Fibroblast of lung (primary cell): ENCODE measurements at regions not wholly inside any gene's neighbourhood (a gene's known extent, or its start where the extent isn't known, plus 50 kb on each side); places are given as distances from the start of the nearest gene placed in this dataset.

Source experiments
- DNase-seq, 2 donors: peaks; one replicate each; pipeline versions ENCODE4 v3.0.0 to v3.0.0-alpha.2; 2010; ENCODE audit warnings: low read depth in 2 of 2
- H2AFZ ChIP-seq: 2 replicates; pipeline ENCODE4 v1.5.1; 2012; ENCODE audit warnings: low read length, control low read depth, inconsistent platforms
- H3K27ac ChIP-seq: 2 replicates; pipeline ENCODE4 v1.5.1; 2011; ENCODE audit warnings: low read length, control low read depth; ENCODE audit not compliant: insufficient read depth
- H3K27me3 ChIP-seq: 2 replicates; pipeline ENCODE4 v1.5.1; 2011; ENCODE audit warnings: mild to moderate bottlenecking, low read length; ENCODE audit not compliant: control insufficient read depth, insufficient read depth
- H3K36me3 ChIP-seq: 2 replicates; pipeline ENCODE4 v1.5.1; 2011; ENCODE audit warnings: low read length; ENCODE audit not compliant: control insufficient read depth, insufficient read depth
- H3K4me1 ChIP-seq: 2 replicates; pipeline ENCODE4 v1.5.1; 2011; ENCODE audit warnings: low read length; ENCODE audit not compliant: control insufficient read depth, insufficient read depth; ENCODE audit errors: extremely low read depth
- H3K4me2 ChIP-seq: 2 replicates; pipeline ENCODE4 v1.5.1; 2011; ENCODE audit warnings: low read length, control low read depth; ENCODE audit not compliant: insufficient read depth; ENCODE audit errors: extremely low read depth
- H3K4me3 ChIP-seq, 4 experiments: fragments of 200-600 bp in 1 of 4; sonication (generic) in 1 of 4; replicated peaks in 1 of 4; 2 replicates each; pipeline ENCODE4 v1.5.1; 2011 to 2016; ENCODE audit warnings: low read length in 4 of 4, low read depth in 3 of 4, mild to moderate bottlenecking in 3 of 4, control low read depth in 2 of 4, inconsistent platforms in 1 of 4, mixed read lengths in 1 of 4; ENCODE audit not compliant: insufficient read depth in 1 of 4; ENCODE audit errors: control extremely low read depth in 1 of 4
- H3K79me2 ChIP-seq: 2 replicates; pipeline ENCODE4 v1.5.1; 2012; ENCODE audit warnings: mild to moderate bottlenecking, low read length, inconsistent platforms; ENCODE audit not compliant: control insufficient read depth, insufficient read depth
- H3K9ac ChIP-seq: 2 replicates; pipeline ENCODE4 v1.5.1; 2011; ENCODE audit warnings: mild to moderate bottlenecking, low read length, control low read depth; ENCODE audit not compliant: insufficient read depth
- H3K9me3 ChIP-seq: 2 replicates; pipeline ENCODE4 v1.5.1; 2012; ENCODE audit warnings: low read depth, low read length; ENCODE audit not compliant: control insufficient read depth, insufficient read depth
- H4K20me1 ChIP-seq: 2 replicates; pipeline ENCODE4 v1.5.1; 2011; ENCODE audit warnings: low read length; ENCODE audit not compliant: control insufficient read depth, insufficient read depth; ENCODE audit errors: extremely low read depth
- CTCF ChIP-seq, 2 donors: IDR thresholded peaks in 1 of 2; conservative IDR thresholded peaks in 1 of 2; 1 replicate in 1 of 2; 2 replicates in 1 of 2; pipeline ENCODE4 v1.5.1; 2011 to 2012; ENCODE audit warnings: low read length in 2 of 2, control low read depth in 1 of 2, inconsistent platforms in 1 of 2, low read depth in 1 of 2, mild to moderate bottlenecking in 1 of 2
- EZH2 ChIP-seq: IDR thresholded peaks from 2 replicates; pipeline ENCODE4 v1.5.1; 2012; ENCODE audit warnings: low read length, control low read depth, mild to moderate bottlenecking; ENCODE audit errors: missing control alignments

- H3K4me1 ChIP-seq, result no peaks in the 10 kb centered on the region
- H4K20me1 ChIP-seq, result no peaks in the 10 kb centered on the region
- no peak for DNase-seq
- no peak overlapping the region for H3K4me2 ChIP-seq
- H3K27ac ChIP-seq, result no peak overlapping the region
- H3K36me3 ChIP-seq, result no peaks in the 10 kb centered on the region
- H3K9me3 ChIP-seq, result no peaks in the 10 kb centered on the region
- no peak overlapping the region for H2AFZ ChIP-seq
- TF ChIP-seq EZH2, result no peak
- no peak for TF ChIP-seq CTCF (conservative IDR thresholded peaks at IDR 0.05 in 1 of 2, IDR thresholded peaks at IDR 0.05 in 1 of 2; ENCODE audit: low read depth in 1 of 2, low read length in 2 of 2)
- H3K27me3 ChIP-seq, result no peaks in the 10 kb centered on the region
- H3K79me2 ChIP-seq, result no peaks in the 10 kb centered on the region
- no peak overlapping the region for H3K4me3 ChIP-seq
- H3K9ac ChIP-seq, result no peak overlapping the region
Observed at GRCh38 chr13:91145571-91146205, 201.8 kb upstream of the MIR17HG start.

- Histone ChIP-seq H2AFZ (no peak overlapping the region), H3K27ac (no peak overlapping the region), H3K36me3 (no peaks in the 10 kb centered on the region), H3K4me2 (no peak overlapping the region), H3K9ac (no peak overlapping the region), H3K27me3 (no peaks in the 10 kb centered on the region), H3K79me2 (no peaks in the 10 kb centered on the region), H3K4me1 (no peaks in the 10 kb centered on the region), H3K9me3 (no peaks in the 10 kb centered on the region), H3K4me3 (no peak overlapping the region), H4K20me1 (no peaks in the 10 kb centered on the region)
- no peak for TF ChIP-seq CTCF (conservative IDR thresholded peaks at IDR 0.05 in 1 of 2, IDR thresholded peaks at IDR 0.05 in 1 of 2; ENCODE audit: low read depth in 1 of 2, low read length in 2 of 2)
- TF ChIP-seq EZH2, result no peak
- no peak for DNase-seq
Observed at GRCh38 chr13:91146601-91147000, 200.9 kb upstream of the MIR17HG start.

GRCh38 chr13:91148098-91148497 lies 199.4 kb upstream of the MIR17HG start:
- no peak for TF ChIP-seq EZH2
- no peak for TF ChIP-seq CTCF (conservative IDR thresholded peaks at IDR 0.05 in 1 of 2, IDR thresholded peaks at IDR 0.05 in 1 of 2; ENCODE audit: low read depth in 1 of 2, low read length in 2 of 2)
- H3K27ac ChIP-seq, result no peak overlapping the region
- no peak for DNase-seq

More at GRCh38 chr13:91148098-91148497, 199.4 kb upstream of the MIR17HG start:
- H3K9ac ChIP-seq, result no peak overlapping the region
- no peak overlapping the region for H2AFZ ChIP-seq
- no peak overlapping the region for H3K4me2 ChIP-seq
- H3K27me3 ChIP-seq, result no peaks in the 10 kb centered on the region
- H3K4me3 ChIP-seq, result no peak overlapping the region
- H4K20me1 ChIP-seq, result no peaks in the 10 kb centered on the region
- H3K9me3 ChIP-seq, result no peaks in the 10 kb centered on the region
- no peaks in the 10 kb centered on the region for H3K4me1 ChIP-seq
- no peaks in the 10 kb centered on the region for H3K36me3 ChIP-seq
- no peaks in the 10 kb centered on the region for H3K79me2 ChIP-seq
